ENCODE measurements at regions not wholly inside any gene's neighbourhood (a gene's known extent, or its start where the extent isn't known, plus 50 kb on each side); places are given as distances from the start of the nearest gene placed in this dataset.

GRCh38 chr2:240302041-240302440 lies 133.4 kb upstream of the GPC1 start:
- H3K27ac ChIP-seq, result no peak overlapping the region
- no peaks in the 10 kb centered on the region for H3K27me3 ChIP-seq
- H2AFZ ChIP-seq (replicated peaks), result no peak overlapping the region
- no peak overlapping the region for H3K4me2 ChIP-seq
- no peak for TF ChIP-seq EZH2 (IDR thresholded peaks at IDR 0.05)
- no peak for TF ChIP-seq EZH2phosphoT487 (IDR thresholded peaks at IDR 0.05)
- no peak for TF ChIP-seq CTCF (IDR thresholded peaks at IDR 0.05)
- no peaks in the 10 kb centered on the region for H3K9me3 ChIP-seq (ENCODE audit: low read depth)
- H3K4me3 ChIP-seq, result no peak overlapping the region
- no peaks in the 10 kb centered on the region for H3K79me2 ChIP-seq (ENCODE audit: low read depth)
- Mint-ChIP-seq H3K27ac (no peak overlapping the region), H3K4me1 (peaks cover 24% of the 10 kb centered on the region), H3K4me3 (no peak overlapping the region), H3K36me3 (no peaks in the 10 kb centered on the region), H3K9me3 (peaks cover 5% of the 10 kb centered on the region), H3K27me3 (ENCODE audit: insufficient read depth, low read depth) (peaks cover 12% of the 10 kb centered on the region)
- peaks cover 5% of the 10 kb centered on the region for H3K4me1 ChIP-seq
- no peak overlapping the region for H3K9ac ChIP-seq
- no peaks in the 10 kb centered on the region for H3K36me3 ChIP-seq
- H4K20me1 ChIP-seq (ENCODE audit: low read depth), result no peaks in the 10 kb centered on the region
- no peaks in the 10 kb centered on the region for H3F3A ChIP-seq (ENCODE audit: low read depth)
- DNase-seq (ENCODE audit: low spot score), result no peak

GRCh38 chr2:240302933-240303595 lies 132.4 kb upstream of the GPC1 start:
- Mint-ChIP-seq H3K4me3 (no peak overlapping the region), H3K36me3 (no peaks in the 10 kb centered on the region), H3K9me3 (peaks cover 5% of the 10 kb centered on the region), H3K27ac (peak overlapping the region; percentile 35), H3K4me1 (peaks cover 24% of the 10 kb centered on the region), H3K27me3 (ENCODE audit: insufficient read depth, low read depth) (peaks cover 11% of the 10 kb centered on the region)
- no peak for DNase-seq (ENCODE audit: low spot score)
- no peak for TF ChIP-seq EZH2 (IDR thresholded peaks at IDR 0.05)
- TF ChIP-seq EZH2phosphoT487 (IDR thresholded peaks at IDR 0.05), result no peak
- no peak for TF ChIP-seq CTCF (IDR thresholded peaks at IDR 0.05)
- Histone ChIP-seq H3K27me3 (no peaks in the 10 kb centered on the region), H3K9ac (no peak overlapping the region), H3K79me2 (ENCODE audit: low read depth) (no peaks in the 10 kb centered on the region), H4K20me1 (ENCODE audit: low read depth) (no peaks in the 10 kb centered on the region), H3K4me3 (no peak overlapping the region), H3K27ac (no peak overlapping the region), H3K36me3 (no peaks in the 10 kb centered on the region), H3K4me2 (no peak overlapping the region), H3K9me3 (ENCODE audit: low read depth) (no peaks in the 10 kb centered on the region), H3F3A (ENCODE audit: low read depth) (no peaks in the 10 kb centered on the region), H2AFZ (replicated peaks) (no peak overlapping the region), H3K4me1 (peaks cover 5% of the 10 kb centered on the region)

GRCh38 chr2:240303896-240304745 lies 131.3 kb upstream of the GPC1 start:
- H3K4me1 Mint-ChIP-seq, result peaks cover 24% of the 10 kb centered on the region

More at GRCh38 chr2:240303896-240304745, 131.3 kb upstream of the GPC1 start:
- peaks cover 11% of the 10 kb centered on the region for H3K27me3 Mint-ChIP-seq (ENCODE audit: insufficient read depth, low read depth)
- H3K36me3 ChIP-seq, result no peaks in the 10 kb centered on the region
- H3K9me3 Mint-ChIP-seq, result peaks cover 5% of the 10 kb centered on the region
- H4K20me1 ChIP-seq (ENCODE audit: low read depth), result no peaks in the 10 kb centered on the region
- peaks cover 5% of the 10 kb centered on the region for H3K4me1 ChIP-seq
- H3K27ac ChIP-seq, result no peak overlapping the region
- no peak overlapping the region for H3K4me2 ChIP-seq
- TF ChIP-seq EZH2phosphoT487 (IDR thresholded peaks at IDR 0.05) (no peak), EZH2 (IDR thresholded peaks at IDR 0.05) (no peak), CTCF (IDR thresholded peaks at IDR 0.05) (no peak)
- H3K36me3 Mint-ChIP-seq, result no peaks in the 10 kb centered on the region
- H3K27ac Mint-ChIP-seq, result no peak overlapping the region
- no peak overlapping the region for H3K4me3 ChIP-seq
- no peaks in the 10 kb centered on the region for H3K27me3 ChIP-seq
- no peaks in the 10 kb centered on the region for H3K79me2 ChIP-seq (ENCODE audit: low read depth)
- H3K9ac ChIP-seq, result no peak overlapping the region
- H3F3A ChIP-seq (ENCODE audit: low read depth), result no peaks in the 10 kb centered on the region
- no peak overlapping the region for H3K4me3 Mint-ChIP-seq
- H3K9me3 ChIP-seq (ENCODE audit: low read depth), result no peaks in the 10 kb centered on the region
- no peak overlapping the region for H2AFZ ChIP-seq (replicated peaks)
- no peak for DNase-seq (ENCODE audit: low spot score)
